M059J (cell line): ENCODE measurements at regions not wholly inside any gene's neighbourhood (a gene's known extent, or its start where the extent isn't known, plus 50 kb on each side); places are given as distances from the start of the nearest gene placed in this dataset.
"Not testable (repeated sequence)": the region's sequence is repeated elsewhere in the genome, so short reads cannot be mapped to it uniquely, and the experiment has no call there.

Experiments
- DNase-seq: peaks from one replicate; pipeline ENCODE4 v3.0.0-alpha.2; 2012; ENCODE audit warnings: low read depth

DNA sequence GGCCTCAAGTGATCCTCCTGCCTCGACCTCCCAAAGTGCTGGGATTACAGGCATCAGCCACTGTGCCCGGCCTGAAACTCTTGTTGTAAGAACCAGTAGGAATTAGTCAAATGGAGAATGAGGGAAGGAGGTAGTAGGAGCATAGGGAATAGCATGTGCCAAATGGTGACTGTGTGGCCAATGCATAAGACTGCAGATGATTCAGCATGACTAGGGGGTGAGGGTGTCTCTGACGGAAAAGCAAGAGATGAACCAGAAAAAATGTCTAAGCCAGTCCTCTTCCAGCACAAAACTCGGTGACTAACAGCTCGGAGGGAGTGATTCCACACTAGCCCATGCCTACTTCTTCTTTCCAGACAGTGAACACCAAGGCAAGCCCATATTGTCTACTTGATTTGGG, 58.2 kb upstream of the DUSP21 start:
- DNase-seq, result peak; percentile 90

DNA sequence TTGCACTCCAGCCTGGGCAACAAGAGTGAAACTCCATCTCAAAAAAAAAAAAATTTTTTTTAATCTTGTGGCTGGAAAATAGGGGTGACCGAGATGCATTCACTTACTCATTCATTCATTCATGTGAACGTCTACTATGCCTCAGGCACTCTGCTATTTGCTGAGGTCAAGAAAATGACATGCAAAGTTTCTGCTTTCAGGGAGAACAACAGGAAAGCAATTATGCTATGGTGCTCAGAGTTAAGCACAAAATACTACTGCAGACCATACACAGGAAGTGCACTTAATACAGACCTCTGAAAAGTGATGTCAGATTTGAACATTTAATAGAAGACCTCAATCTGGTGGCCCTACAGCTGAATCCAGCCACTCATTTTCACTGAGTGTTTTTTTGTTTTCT, 59.6 kb upstream of the DUSP21 start:
- DNase-seq, result peak; percentile 61

DNA sequence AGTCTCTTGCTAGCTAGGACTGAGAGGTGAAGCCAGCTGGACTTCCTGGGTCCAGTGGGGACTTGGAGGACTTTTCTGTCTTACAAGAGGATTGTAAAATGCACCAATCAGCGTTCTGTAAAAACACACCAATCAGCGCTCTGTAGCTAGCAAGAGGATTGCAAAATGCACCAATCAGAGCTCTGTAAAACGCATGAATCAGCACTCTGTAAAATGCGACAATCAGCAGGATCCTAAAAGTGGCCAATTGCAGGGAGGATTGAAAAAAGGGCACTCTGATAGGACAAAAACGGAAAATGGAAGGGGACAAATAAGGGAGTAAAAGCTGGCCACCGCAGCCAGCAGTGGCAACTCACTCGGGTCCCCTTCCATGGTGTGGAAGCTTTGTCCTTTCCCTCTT, 65.6 kb upstream of the DUSP21 start:
- no peak for DNase-seq

DNA sequence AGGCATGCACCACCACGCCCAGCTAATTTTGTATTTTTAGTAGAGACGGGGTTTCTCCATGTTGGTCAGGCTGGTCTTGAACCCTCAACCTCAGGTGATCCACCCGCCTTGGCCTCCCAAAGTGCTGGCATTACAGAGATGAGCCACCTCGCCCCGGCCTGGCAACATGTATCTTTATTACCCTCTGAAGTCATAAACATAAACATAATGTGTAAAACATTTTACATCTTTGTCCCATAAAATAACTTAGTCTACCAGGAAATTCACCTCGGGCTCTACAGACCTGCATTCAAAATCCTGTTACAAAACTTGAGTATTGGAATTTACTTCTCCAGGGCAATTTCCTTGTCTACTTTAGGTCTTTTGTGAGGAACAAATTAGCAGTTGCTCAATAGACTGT, 68.1 kb upstream of the DUSP21 start:
- no peak for DNase-seq

DNA sequence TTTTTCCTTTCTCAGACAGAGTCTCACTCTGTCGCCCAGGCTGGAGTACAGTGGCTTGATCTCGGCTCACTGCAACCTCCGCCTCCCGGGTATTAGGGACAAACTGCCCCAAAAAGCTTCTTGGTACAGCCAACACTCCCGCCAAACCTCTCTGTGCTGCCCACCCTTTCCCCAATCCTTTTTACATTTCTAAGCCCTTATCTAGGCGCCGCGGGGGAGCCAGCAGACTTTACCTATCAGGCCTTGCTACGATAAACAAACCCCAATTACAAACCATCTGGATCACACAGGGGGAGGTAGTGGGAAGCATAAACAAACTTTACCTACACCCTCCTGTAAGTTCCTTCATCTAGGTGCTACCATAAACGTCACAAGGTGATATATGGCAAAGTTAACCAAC, 69.8 kb upstream of the DUSP21 start:
- not testable (repeated sequence) for DNase-seq

DNA sequence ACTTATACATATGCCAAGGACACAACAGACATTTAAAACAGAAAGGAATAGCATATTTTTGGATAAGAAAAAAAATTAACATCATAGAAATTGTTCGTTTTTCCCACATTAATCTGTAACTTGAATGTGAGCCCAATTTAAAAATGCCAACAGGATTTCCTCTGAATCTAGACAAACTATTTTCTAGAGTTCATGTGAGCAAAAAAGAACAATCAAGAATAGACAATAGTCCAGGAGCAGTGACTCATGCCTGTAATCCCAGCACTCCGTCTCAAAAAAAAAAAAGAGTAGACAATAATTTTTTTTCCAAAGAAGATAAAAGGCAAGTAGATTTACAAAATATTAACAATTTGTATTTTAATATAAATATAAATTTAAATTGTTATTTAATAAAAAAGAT, 73.7 kb upstream of the DUSP21 start:
- no peak for DNase-seq

DNA sequence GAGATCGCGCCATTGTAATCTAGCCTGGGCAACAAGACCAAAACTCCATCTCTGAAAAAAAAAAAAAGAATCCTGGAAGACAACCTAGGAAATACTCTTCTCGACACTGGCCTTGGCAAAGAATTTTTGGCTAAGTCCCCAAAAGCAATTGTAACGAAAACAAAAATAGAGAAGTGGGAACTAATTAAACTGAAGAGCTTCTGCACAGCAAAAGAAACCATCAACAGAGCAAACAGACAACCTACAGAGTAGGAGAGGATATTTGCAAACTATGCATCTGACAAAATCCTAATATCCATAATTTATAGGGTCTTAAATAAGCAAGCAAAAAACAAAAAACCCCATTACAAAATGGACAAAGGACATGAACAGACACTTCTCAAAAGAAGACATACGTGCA, 76.5 kb upstream of the DUSP21 start:
- DNase-seq, result no peak

DNA sequence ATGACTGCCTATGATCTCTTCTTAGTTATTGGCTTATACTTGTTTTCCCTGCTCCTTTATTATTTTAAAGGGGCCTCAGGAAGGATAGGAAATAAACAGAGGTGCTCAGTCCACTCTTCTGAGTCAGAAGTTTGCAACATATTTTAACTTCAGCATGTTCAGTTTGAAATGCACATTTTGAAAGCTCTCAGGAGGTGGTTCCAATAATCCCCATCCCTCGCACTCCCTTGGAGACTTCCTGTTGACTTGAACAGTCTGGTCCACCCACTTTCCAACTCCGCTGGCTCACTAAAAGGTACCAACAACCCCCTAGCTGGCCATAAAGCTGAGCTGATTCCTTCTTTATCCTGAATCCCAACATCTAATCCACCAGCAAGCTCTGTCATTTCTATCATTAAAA, 78.3 kb upstream of the DUSP21 start:
- DNase-seq, result no peak

DNA sequence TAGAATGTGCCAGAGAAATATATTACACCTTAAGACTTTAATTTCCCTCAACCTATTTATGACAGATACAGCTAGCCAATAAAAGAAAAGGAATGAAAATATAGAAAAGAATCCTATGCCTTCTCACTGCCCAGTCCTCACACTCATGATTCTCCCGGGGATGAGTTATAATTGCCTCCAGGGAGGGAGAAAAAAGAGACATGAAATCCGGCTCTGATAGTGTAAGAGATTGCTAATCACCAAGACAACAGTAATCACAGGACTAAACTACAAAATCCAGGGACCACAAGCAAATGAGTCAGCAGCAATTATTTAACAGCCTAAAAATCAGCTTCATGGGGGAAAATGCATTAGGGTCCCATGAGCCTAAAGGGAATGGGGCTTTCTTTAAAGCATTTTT, 95.9 kb upstream of the DUSP21 start:
- peak; percentile 88 for DNase-seq

DNA sequence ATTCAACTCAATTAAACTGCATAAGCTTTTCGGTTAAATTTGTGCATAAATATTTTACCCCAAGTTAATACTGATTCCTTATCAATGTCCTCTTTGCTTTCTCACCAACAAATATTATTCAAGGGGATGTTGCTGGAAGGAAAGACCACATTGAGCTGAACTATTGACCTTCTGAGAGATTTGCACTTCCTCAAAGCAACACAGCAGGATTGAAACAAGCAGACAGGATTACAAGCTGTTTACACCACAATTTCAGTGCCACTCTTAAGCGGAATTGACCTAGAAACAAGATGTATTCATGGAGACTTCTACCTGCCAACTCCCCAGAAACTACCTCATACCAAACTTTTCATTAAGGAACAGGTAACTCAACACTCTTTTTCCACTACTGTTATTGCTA, 96.5 kb upstream of the DUSP21 start:
- peak; percentile 12 for DNase-seq

DNA sequence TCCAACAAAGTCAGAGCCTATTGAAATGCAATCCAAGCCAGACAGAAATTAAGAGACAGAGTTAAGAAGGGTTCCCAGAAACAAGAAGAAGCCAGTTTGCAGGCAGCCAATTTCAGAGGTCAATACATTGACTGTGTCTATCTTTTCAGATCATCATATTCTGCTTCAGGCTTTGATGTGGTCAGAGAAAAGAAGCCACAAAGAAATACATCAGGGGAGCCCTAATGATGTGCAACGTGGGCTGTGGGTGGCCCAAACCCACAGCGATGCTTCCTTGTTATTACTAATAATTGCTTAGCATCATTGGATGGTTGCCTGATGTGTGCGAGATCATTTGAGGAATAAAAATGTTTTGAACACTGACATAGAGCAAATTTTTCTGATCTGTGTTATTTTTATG, 99.0 kb upstream of the DUSP21 start:
- peak; percentile 23 for DNase-seq

DNA sequence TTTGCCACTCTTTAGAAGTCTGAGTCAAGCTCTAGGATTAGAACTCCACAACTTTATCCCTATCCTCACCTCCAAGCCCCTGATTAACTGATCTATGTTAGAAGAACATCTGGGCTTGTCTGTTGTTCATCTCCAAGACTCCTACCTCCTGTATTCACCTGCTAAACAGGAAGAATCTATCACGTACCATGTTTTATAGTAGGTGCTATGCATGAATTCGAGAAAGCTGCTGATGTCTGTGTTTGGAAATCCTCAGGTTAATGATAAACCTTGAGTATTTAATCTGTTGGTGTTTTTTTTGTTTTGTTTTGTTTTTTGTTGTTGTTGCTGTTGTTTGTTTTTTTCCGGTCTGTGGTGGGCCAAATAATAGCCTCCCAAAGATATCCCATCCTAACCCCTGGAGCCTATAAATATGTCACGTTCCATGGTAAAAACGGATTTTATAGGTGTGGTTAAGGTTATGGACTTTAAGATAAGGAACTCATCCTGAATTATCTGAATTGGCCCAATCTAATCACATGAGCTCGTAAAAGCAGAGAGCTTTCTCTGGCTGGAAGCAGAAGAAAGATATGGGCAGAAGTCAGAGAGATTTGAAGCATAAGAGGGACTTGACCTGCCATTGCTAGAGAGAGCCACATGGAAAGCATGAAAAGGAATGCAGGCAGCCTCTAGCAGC, 101.2 kb upstream of the DUSP21 start:
- DNase-seq, result no peak

DNA sequence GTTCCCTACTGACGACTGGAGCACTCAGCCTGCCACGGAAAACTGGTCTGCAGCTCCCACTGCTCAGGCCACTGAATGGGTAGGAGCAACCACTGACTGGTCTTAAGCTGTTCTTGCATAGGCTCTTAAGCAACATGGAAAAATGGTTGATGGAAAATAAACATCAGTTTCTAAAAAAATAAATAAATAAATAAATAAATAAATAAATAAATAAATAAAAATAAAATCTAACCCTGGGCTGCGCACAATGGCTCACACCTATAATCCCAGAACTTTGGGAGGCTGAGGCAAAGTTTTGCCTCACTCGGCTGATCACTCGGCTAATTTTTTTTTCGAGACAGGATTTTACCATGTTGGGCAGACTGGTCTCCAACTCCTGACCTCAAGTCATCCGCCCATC, 102.0 kb upstream of the DUSP21 start:
- DNase-seq, result not testable (repeated sequence)

DNA sequence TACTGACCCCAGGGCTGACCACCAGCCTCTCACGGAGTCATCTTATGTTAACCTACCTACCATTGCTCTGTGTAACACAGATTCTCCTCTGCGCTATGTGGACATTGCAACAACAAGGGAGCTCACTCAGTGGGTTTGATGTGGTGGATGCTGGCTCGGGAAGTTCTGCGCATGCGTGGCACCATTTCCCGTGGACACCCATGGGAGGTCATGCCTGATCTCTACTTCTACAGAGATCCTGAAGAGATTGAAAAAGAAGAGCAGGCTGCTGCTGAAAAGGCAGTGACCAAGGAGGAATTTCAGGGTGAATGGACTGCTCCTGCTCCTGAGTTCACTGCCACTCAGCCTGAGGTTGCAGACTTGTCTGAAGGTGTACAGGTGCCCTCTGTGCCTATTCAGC, 102.4 kb upstream of the DUSP21 start:
- DNase-seq, result not testable (repeated sequence)

DNA sequence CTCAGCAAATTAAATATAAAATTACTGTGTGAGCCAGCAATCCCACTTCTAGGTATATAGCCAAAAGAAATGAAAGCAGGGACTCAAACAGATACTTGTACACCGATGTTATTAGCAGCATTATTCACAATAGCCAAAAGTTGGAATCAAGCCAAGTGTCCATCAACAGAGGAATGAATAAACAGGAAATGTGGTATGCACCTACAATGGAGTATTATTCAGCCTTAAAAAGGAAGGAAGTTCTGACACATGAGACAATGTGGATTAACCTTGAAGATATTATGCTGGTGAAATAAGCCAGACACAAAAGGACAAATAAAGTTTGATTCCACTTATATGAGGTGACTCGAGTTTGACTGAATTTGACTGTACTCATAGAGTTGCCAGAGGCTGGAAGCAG, 108.3 kb upstream of the DUSP21 start:
- peak; percentile 17 for DNase-seq

DNA sequence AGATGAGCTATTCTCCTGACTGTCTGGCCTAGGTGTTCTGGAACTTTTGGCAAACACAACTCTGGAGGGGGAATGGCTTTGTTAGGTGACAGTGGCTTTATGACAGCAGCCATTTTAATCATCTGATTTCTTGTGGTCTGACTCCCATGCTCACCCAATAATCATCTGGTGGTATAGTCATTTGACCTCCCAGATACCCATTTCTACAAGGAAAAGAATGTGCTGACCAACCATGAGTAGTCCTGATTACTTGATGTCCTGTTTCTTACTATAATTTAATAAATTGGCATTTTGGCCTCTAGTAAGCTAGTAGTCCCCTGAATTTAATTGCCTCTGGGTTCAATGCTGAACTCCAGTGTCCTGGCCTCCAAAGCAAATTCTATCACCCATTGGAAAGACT, 109.9 kb upstream of the DUSP21 start:
- peak; percentile 52 for DNase-seq

DNA sequence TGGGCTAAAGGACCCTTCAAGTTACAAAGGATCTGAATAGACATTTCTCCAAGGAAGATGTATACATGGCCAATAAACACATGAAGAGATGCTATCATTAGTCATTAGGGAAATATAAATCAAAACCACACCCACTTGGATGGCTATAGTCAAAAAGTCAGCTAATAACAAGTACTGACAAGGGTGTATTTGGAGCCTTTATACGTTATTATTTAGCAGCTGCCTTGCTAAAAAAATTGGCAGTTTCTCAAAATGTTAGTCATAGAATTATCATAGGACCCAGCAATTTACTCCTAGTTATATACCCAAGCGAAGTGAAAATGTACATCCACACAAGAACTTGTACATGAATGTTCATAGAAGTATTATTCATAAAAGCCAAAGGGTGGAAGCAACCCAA, 112.7 kb upstream of the DUSP21 start:
- peak; percentile 30 for DNase-seq

DNA sequence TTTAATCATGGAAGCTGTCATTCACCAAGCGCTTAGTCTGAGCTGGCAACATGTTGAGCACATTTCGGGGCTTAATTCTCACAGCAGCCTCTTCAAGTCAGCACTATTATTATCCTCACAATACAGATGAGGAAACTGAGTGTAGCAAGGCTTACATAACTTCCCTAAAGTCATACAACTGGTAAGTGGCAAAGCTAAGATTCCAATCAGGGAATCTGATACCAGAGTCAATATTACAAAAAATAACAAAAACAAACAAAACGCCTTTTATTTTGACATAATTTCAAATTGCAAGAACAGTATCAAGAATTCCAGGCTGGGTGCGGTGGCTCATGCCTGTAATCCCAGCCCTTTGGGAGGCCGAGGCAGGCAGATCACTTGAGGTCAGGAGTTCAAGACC, 120.4 kb upstream of the DUSP21 start:
- no peak for DNase-seq

DNA sequence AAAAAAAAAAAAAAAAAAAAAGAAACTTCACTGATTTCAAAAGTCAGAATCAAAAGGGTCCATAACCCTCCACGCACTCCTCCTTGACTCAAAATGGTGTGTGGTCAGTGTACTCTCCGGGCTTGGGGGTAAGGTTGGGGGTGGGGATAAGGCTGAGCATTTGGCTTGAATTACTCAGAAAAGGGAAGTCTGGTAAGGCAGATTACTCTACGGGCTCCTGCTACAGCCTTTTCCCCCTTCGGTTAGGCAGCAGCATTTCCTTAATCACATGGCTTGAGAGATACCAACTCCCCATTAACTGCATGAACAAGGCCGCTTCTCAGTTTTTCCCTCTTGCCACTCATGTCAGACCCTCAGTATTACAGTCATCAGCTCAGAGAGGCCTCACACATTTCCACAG, 135.4 kb upstream of the DUSP21 start:
- no peak for DNase-seq

DNA sequence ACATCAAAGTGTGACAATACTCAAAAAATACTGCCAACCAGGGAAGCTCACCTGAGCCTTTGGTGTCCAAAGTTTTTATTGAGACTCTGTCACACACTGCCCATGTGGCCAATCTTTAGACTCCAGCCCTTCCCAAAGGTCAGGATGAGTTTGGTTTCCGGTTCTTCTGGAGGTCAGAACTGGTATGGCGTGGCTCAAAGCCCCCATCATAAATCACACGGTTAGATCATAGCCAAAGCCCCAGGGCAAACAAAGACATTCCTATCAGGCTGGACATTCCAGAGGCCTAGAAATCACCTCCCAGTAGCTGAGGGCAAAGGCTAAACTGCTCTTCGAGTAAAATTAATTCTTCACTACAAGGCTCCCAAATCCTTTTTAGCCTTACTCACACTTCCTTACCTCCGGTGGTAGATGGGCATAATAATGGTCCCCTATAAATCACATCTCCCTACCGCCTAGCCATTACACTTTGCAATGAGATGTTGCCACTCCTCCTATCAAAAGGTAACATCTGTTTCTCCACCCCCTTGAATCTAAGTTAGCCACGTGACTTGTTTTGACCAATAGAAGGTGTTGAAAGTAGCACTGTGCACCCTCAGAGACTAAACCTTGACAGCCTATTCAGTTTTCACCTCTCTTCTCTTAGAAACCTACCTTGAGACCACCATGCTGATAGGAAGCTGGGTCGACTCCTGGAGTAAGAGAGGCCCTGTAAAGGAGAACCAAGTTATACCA, 137.8 kb upstream of the DUSP21 start:
- DNase-seq, result peak; percentile 93

DNA sequence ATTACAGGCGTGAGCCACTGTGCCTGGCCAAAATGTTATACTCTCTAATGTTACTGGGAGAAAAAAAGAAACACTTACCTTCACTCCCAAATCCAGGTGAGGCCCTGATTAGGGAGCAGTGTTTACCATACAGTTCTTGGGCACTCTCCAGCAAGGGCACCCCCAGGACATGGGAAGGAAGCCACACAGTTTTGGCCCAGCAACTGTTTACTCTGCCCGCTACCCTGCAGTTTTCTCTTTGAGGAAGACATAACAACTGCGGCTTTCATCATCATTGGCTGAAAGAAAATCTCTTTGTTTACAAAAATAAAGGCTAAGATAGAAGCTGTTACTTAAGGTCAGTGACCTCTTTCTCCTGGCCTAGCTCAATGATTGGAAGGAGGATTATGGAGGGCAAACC, 145.5 kb upstream of the DUSP21 start:
- peak; percentile 34 for DNase-seq

DNA sequence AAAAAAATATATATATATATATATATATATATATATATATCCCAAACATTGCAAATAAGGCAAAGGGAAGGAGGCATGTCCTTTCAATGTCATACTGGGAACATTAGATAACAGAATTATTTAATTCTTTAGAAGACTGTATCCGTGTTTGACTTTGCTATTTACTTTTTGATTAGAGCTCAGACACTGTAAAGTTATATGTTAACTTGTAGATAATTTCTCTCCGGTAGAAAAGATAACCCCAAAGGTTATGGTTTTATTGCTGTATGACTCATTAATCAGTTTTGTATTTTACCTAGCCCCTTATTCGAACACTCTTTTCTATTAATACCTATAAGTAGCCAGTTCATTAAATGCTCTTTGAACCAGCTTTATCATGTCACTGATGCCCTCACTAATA, 150.6 kb upstream of the DUSP21 start:
- no peak for DNase-seq

DNA sequence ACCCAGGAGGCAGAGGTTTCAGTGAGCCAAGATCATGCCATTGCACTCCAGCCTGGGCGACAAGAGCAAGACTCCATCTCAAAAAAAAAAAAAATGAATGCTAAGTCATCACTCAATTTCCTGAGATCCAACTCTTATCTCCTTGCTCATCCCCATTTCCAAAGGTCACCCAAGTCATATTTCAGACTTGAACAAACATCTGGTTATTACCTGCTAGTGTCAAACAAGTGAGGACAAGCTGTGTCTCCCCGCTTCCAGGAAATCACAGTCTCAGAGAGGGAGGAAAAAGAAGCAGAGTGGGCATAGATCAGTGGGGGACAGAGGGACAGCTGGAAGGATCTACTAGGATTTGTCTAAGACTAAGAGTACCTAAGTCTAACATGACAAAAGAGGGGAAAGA, 147.5 kb upstream of the FUNDC1 start:
- no peak for DNase-seq
